ENCODE measurements at regions not wholly inside any gene's neighbourhood (a gene's known extent, or its start where the extent isn't known, plus 50 kb on each side); places are given as distances from the start of the nearest gene placed in this dataset.

- FAIRE-seq: no peak
- no peak for TF ChIP-seq CTCF (IDR thresholded peaks at IDR 0.05; ENCODE audit: insufficient read depth, low read depth, low read length)
- TF ChIP-seq EZH2 (IDR thresholded peaks at IDR 0.05; ENCODE audit: insufficient read depth, low read length): no peak
- peaks cover 57% of the 10 kb centered on the region for H3K27me3 Mint-ChIP-seq (ENCODE audit: low read depth, unreplicated experiment)
Observed at GRCh38 chr1:50257029-50257428, 148.3 kb downstream of the ELAVL4 start.

More at GRCh38 chr1:50257029-50257428, 148.3 kb downstream of the ELAVL4 start:
- no peak for DNase-seq (ENCODE audit: low read depth)
- H3K36me3 Mint-ChIP-seq (ENCODE audit: low read depth, unreplicated experiment): no peaks in the 10 kb centered on the region
- Histone ChIP-seq H3K4me1 (ENCODE audit: insufficient read depth, low read length) (no peaks in the 10 kb centered on the region), H3K9ac (ENCODE audit: low read length) (no peak overlapping the region), H2AFZ (ENCODE audit: low read depth, low read length) (no peak overlapping the region), H4K20me1 (ENCODE audit: insufficient read depth, low read length) (no peaks in the 10 kb centered on the region), H3K27me3 (ENCODE audit: insufficient read depth, low read length) (no peaks in the 10 kb centered on the region), H3K4me2 (ENCODE audit: low read length) (no peak overlapping the region), H3K27ac (ENCODE audit: low read depth, low read length) (no peak overlapping the region), H3K79me2 (ENCODE audit: insufficient read depth, low read length) (no peaks in the 10 kb centered on the region), H3K4me3 (ENCODE audit: insufficient read depth, low read depth, low read length) (no peak overlapping the region), H3K9me3 (ENCODE audit: insufficient read depth, low read depth, low read length) (no peaks in the 10 kb centered on the region), H3K36me3 (ENCODE audit: insufficient read depth, low read length) (no peaks in the 10 kb centered on the region)
- no peak overlapping the region for H3K4me3 Mint-ChIP-seq (ENCODE audit: unreplicated experiment)
- H3K27ac Mint-ChIP-seq (ENCODE audit: unreplicated experiment): no peak overlapping the region
- peaks cover 1% of the 10 kb centered on the region for H3K9me3 Mint-ChIP-seq (ENCODE audit: unreplicated experiment)
- H3K4me1 Mint-ChIP-seq (ENCODE audit: low read depth, unreplicated experiment): no peaks in the 10 kb centered on the region

Measured in astrocyte (in vitro differentiated cells and primary cell).